ENCODE measurements at regions not wholly inside any gene's neighbourhood (a gene's known extent, or its start where the extent isn't known, plus 50 kb on each side); places are given as distances from the start of the nearest gene placed in this dataset.
A peak's percentile ranks its signal among the peaks of the same experiment; 100 is the strongest.

GRCh38 chr9:97237951-97238889 lies 69.2 kb upstream of the CCDC180 start (continued):
- TF ChIP-seq KLF16 (CRISPR knock-in tag; IDR thresholded peaks at IDR 0.05) (peak in 1 of 2 experiments; percentile 41; a peak in 1 of 4 replicates), MED1 (CRISPR knock-in tag; IDR thresholded peaks at IDR 0.05) (peak; percentile 59), ZNF331 (CRISPR knock-in tag; IDR thresholded peaks at IDR 0.05) (no peak), SP1 (IDR thresholded peaks at IDR 0.05) (no peak), SP1 (CRISPR knock-in tag; IDR thresholded peaks at IDR 0.05) (no peak), ATF4 (CRISPR knock-in tag; IDR thresholded peaks at IDR 0.05) (no peak), ZFP91 (CRISPR knock-in tag; IDR thresholded peaks at IDR 0.05; ENCODE audit: borderline replicate concordance) (no peak; the same call in 1 of the 2 replicates), ZBTB4 (CRISPR knock-in tag; IDR thresholded peaks at IDR 0.05; ENCODE audit: borderline replicate concordance) (no peak), ZNF704 (CRISPR knock-in tag; IDR thresholded peaks at IDR 0.05; ENCODE audit: borderline replicate concordance) (0 out of 2 replicates have a peak, but pooled peaks have one; percentile 57), THAP8 (CRISPR knock-in tag; IDR thresholded peaks at IDR 0.05; ENCODE audit: borderline replicate concordance) (0 out of 2 replicates have a peak, but pooled peaks have one; percentile 52), YY1 (IDR thresholded peaks at IDR 0.05; ENCODE audit: insufficient read depth, insufficient replicate concordance, low read depth, low read length) (peak; percentile 71), HOXA7 (CRISPR knock-in tag; IDR thresholded peaks at IDR 0.05) (no peak), RXRA (CRISPR knock-in tag; IDR thresholded peaks at IDR 0.05) (no peak), PRPF4 (IDR thresholded peaks at IDR 0.05; ENCODE audit: low read depth, low read length, poor library complexity, severe bottlenecking) (no peak), XBP1 (CRISPR knock-in tag; IDR thresholded peaks at IDR 0.05) (no peak; the same call in 1 of the 2 replicates), FOXJ3 (CRISPR knock-in tag; IDR thresholded peaks at IDR 0.05; ENCODE audit: borderline replicate concordance) (0 out of 2 replicates have a peak, but pooled peaks have one; percentile 24), FOXP1 (IDR thresholded peaks at IDR 0.05) (no peak), FOXP1 (CRISPR knock-in tag; IDR thresholded peaks at IDR 0.05) (no peak), ZNF230 (CRISPR knock-in tag; IDR thresholded peaks at IDR 0.05) (no peak), ZMYM4 (CRISPR knock-in tag; IDR thresholded peaks at IDR 0.05) (peak; percentile 53)
